ENCODE measurements at regions not wholly inside any gene's neighbourhood (a gene's known extent, or its start where the extent isn't known, plus 50 kb on each side); places are given as distances from the start of the nearest gene placed in this dataset.

DNA sequence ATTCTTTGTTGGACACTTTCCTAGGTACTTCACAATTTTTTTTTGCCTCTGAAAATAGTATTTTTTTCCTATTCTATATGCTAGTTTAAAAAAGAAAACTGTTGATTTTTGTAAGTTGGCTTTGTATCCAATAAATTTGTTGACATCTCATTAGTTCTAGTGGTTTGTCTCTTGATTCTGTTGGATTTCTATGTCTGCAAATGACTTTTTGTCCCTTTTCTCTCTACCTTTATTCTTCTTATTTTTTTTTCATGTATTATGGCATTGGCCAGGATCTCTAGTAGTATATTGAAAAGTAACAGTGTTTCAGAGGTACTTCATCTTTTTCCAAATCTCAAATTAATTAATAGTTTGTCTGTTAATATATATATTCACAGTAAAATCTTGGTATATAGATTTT lies 59.1 kb upstream of the TSPAN11 start:
- Histone ChIP-seq H3K4me3 (ENCODE audit: low read depth, low read length, poor library complexity, severe bottlenecking) (no peak overlapping the region), H4K20me1 (ENCODE audit: insufficient read depth, low read length) (no peaks in the 10 kb centered on the region), H3K36me3 (ENCODE audit: insufficient read depth, low read length) (no peaks in the 10 kb centered on the region), H3K79me2 (ENCODE audit: insufficient read depth, low read depth, low read length) (no peaks in the 10 kb centered on the region), H3K9me3 (ENCODE audit: low read length) (0 out of 2 replicates have a peak, but pooled peaks cover 14% of the 10 kb centered on the region), H3K4me2 (ENCODE audit: low read length) (no peak overlapping the region), H2AFZ (ENCODE audit: low read length) (no peak overlapping the region), H3K27ac (ENCODE audit: low read depth, low read length, poor library complexity, severe bottlenecking) (no peak overlapping the region), H3K9me2 (ENCODE audit: insufficient read depth, low read length) (no peaks in the 10 kb centered on the region), H3K4me1 (ENCODE audit: insufficient read depth, low read length, poor library complexity, severe bottlenecking) (no peaks in the 10 kb centered on the region)
- BruUV-seq (replicated peaks), result no TSS peak
- intact Hi-C loops (cut with micrococcal nuclease; ENCODE audit: unreplicated experiment), result no loop called here
- DNase-seq (ENCODE audit: low spot score), result no peak
- TF ChIP-seq CTCF (conservative IDR thresholded peaks at IDR 0.05; ENCODE audit: low read length), result no peak
- no peak for TF ChIP-seq EZH2phosphoT487 (IDR thresholded peaks at IDR 0.05; ENCODE audit: borderline replicate concordance, low read depth, low read length)
- CTCF ChIA-PET (ENCODE audit: unreplicated experiment), result interaction anchor here (0.8 to 1.1 kb wide), 2 partner anchors 11 to 19 kb away, joined by 3 read pairs; no protein-coding TSS in a partner anchor
- POLR2A ChIA-PET, result interaction anchor here (0.9 kb wide), 1 partner anchor 12 kb away, joined by 3 read pairs; no protein-coding TSS in a partner anchor

- Histone ChIP-seq H3K27ac (ENCODE audit: low read depth, low read length, poor library complexity, severe bottlenecking) (no peak overlapping the region), H3K36me3 (ENCODE audit: insufficient read depth, low read length) (no peaks in the 10 kb centered on the region), H3K79me2 (ENCODE audit: insufficient read depth, low read depth, low read length) (no peaks in the 10 kb centered on the region), H3K9me2 (ENCODE audit: insufficient read depth, low read length) (no peaks in the 10 kb centered on the region), H3K4me3 (ENCODE audit: low read depth, low read length, poor library complexity, severe bottlenecking) (no peak overlapping the region), H3K9me3 (ENCODE audit: low read length) (0 out of 2 replicates have a peak, but pooled peaks cover 14% of the 10 kb centered on the region), H4K20me1 (ENCODE audit: insufficient read depth, low read length) (no peaks in the 10 kb centered on the region), H2AFZ (ENCODE audit: low read length) (no peak overlapping the region), H3K4me2 (ENCODE audit: low read length) (no peak overlapping the region), H3K4me1 (ENCODE audit: insufficient read depth, low read length, poor library complexity, severe bottlenecking) (no peaks in the 10 kb centered on the region)
- no peak for DNase-seq (ENCODE audit: low spot score)
- intact Hi-C loops (cut with micrococcal nuclease; ENCODE audit: unreplicated experiment), result no loop called here
- TF ChIP-seq EZH2phosphoT487 (IDR thresholded peaks at IDR 0.05; ENCODE audit: borderline replicate concordance, low read depth, low read length) (no peak), CTCF (conservative IDR thresholded peaks at IDR 0.05; ENCODE audit: low read length) (no peak)
- no TSS peak for BruUV-seq (replicated peaks)
- CTCF ChIA-PET (ENCODE audit: unreplicated experiment), result no interaction called here
- POLR2A ChIA-PET, result interaction anchor here (0.8 kb wide), 1 partner anchor 162 kb away, joined by 3 read pairs; no protein-coding TSS in a partner anchor
Observed at GRCh38 chr12:30866256-30866655, 60.3 kb upstream of the TSPAN11 start.

GRCh38 chr12:30863839-30864238 lies 62.7 kb upstream of the TSPAN11 start:
- Histone ChIP-seq H3K4me1 (ENCODE audit: insufficient read depth, low read length, poor library complexity, severe bottlenecking) (no peaks in the 10 kb centered on the region), H3K4me3 (ENCODE audit: low read depth, low read length, poor library complexity, severe bottlenecking) (no peak overlapping the region), H2AFZ (ENCODE audit: low read length) (no peak overlapping the region), H3K27ac (ENCODE audit: low read depth, low read length, poor library complexity, severe bottlenecking) (no peak overlapping the region), H3K79me2 (ENCODE audit: insufficient read depth, low read depth, low read length) (no peaks in the 10 kb centered on the region), H3K9me2 (ENCODE audit: insufficient read depth, low read length) (no peaks in the 10 kb centered on the region), H3K4me2 (ENCODE audit: low read length) (no peak overlapping the region), H4K20me1 (ENCODE audit: insufficient read depth, low read length) (no peaks in the 10 kb centered on the region), H3K36me3 (ENCODE audit: insufficient read depth, low read length) (no peaks in the 10 kb centered on the region), H3K9me3 (ENCODE audit: low read length) (0 out of 2 replicates have a peak, but pooled peaks cover 14% of the 10 kb centered on the region)
- TF ChIP-seq CTCF (conservative IDR thresholded peaks at IDR 0.05; ENCODE audit: low read length) (no peak), EZH2phosphoT487 (IDR thresholded peaks at IDR 0.05; ENCODE audit: borderline replicate concordance, low read depth, low read length) (no peak)
- ChIA-PET POLR2A (interaction anchor here (0.5 to 0.7 kb wide), 2 partner anchors 71 to 408 kb away, joined by 3 read pairs; no protein-coding TSS in a partner anchor), CTCF (ENCODE audit: unreplicated experiment) (no interaction called here)
- BruUV-seq (replicated peaks), result no TSS peak
- intact Hi-C loops (cut with micrococcal nuclease; ENCODE audit: unreplicated experiment), result no loop called here
- no peak for DNase-seq (ENCODE audit: low spot score)
